ENCODE measurements at regions not wholly inside any gene's neighbourhood (a gene's known extent, or its start where the extent isn't known, plus 50 kb on each side); places are given as distances from the start of the nearest gene placed in this dataset.

- DNase-seq (ENCODE audit: unreplicated experiment): no peak
- Mint-ChIP-seq H3K36me3 (ENCODE audit: insufficient read depth, unreplicated experiment) (no peaks in the 10 kb centered on the region), H3K4me3 (ENCODE audit: unreplicated experiment) (no peak overlapping the region), H3K9me3 (ENCODE audit: unreplicated experiment) (no peaks in the 10 kb centered on the region), H3K27me3 (ENCODE audit: insufficient read depth, unreplicated experiment) (no peaks in the 10 kb centered on the region), H3K4me1 (ENCODE audit: insufficient read depth, unreplicated experiment) (peaks cover 2% of the 10 kb centered on the region), H3K27ac (ENCODE audit: low read depth, unreplicated experiment) (no peak overlapping the region)
- POLR2A ChIA-PET: no interaction called here
- TF ChIP-seq CTCF (IDR thresholded peaks at IDR 0.05; ENCODE audit: unreplicated experiment): no peak
- intact Hi-C loops (cut with micrococcal nuclease): no loop called here
- CTCF ChIA-PET: no interaction called here
- no TSS peak for BruUV-seq (replicated peaks)
Measured at GRCh38 chr5:116844015-116844414, 269.4 kb upstream of the SEMA6A start.

- no peak overlapping the region for H3K27ac Mint-ChIP-seq (ENCODE audit: low read depth, unreplicated experiment)
- H3K9me3 Mint-ChIP-seq (ENCODE audit: unreplicated experiment): no peaks in the 10 kb centered on the region
- CTCF ChIA-PET: no interaction called here
- POLR2A ChIA-PET: no interaction called here
- H3K4me1 Mint-ChIP-seq (ENCODE audit: insufficient read depth, unreplicated experiment): no peaks in the 10 kb centered on the region
- H3K27me3 Mint-ChIP-seq (ENCODE audit: insufficient read depth, unreplicated experiment): no peaks in the 10 kb centered on the region
- intact Hi-C loops (cut with micrococcal nuclease): no loop called here
- H3K36me3 Mint-ChIP-seq (ENCODE audit: insufficient read depth, unreplicated experiment): no peaks in the 10 kb centered on the region
- no peak for TF ChIP-seq CTCF (IDR thresholded peaks at IDR 0.05; ENCODE audit: unreplicated experiment)
- no peak for DNase-seq (ENCODE audit: unreplicated experiment)
- BruUV-seq (replicated peaks): no TSS peak
- no peak overlapping the region for H3K4me3 Mint-ChIP-seq (ENCODE audit: unreplicated experiment)
Measured at GRCh38 chr5:116842514-116842961, 267.9 kb upstream of the SEMA6A start.

- CTCF ChIA-PET: no interaction called here
- POLR2A ChIA-PET: no interaction called here
- no peaks in the 10 kb centered on the region for H3K36me3 Mint-ChIP-seq (ENCODE audit: insufficient read depth, unreplicated experiment)
- H3K27me3 Mint-ChIP-seq (ENCODE audit: insufficient read depth, unreplicated experiment): no peaks in the 10 kb centered on the region
- no peak for DNase-seq (ENCODE audit: unreplicated experiment)
- no peak for TF ChIP-seq CTCF (IDR thresholded peaks at IDR 0.05; ENCODE audit: unreplicated experiment)
- BruUV-seq (replicated peaks): no TSS peak
- no peaks in the 10 kb centered on the region for H3K4me1 Mint-ChIP-seq (ENCODE audit: insufficient read depth, unreplicated experiment)
- intact Hi-C loops (cut with micrococcal nuclease): no loop called here
- H3K4me3 Mint-ChIP-seq (ENCODE audit: unreplicated experiment): no peak overlapping the region
- no peak overlapping the region for H3K27ac Mint-ChIP-seq (ENCODE audit: low read depth, unreplicated experiment)
- no peaks in the 10 kb centered on the region for H3K9me3 Mint-ChIP-seq (ENCODE audit: unreplicated experiment)
Measured at GRCh38 chr5:116841734-116842133, 267.1 kb upstream of the SEMA6A start.

- no TSS peak for BruUV-seq (replicated peaks)
- Mint-ChIP-seq H3K4me1 (ENCODE audit: insufficient read depth, unreplicated experiment) (no peaks in the 10 kb centered on the region), H3K36me3 (ENCODE audit: insufficient read depth, unreplicated experiment) (no peaks in the 10 kb centered on the region), H3K27ac (ENCODE audit: low read depth, unreplicated experiment) (no peak overlapping the region), H3K27me3 (ENCODE audit: insufficient read depth, unreplicated experiment) (no peaks in the 10 kb centered on the region), H3K9me3 (ENCODE audit: unreplicated experiment) (no peaks in the 10 kb centered on the region), H3K4me3 (ENCODE audit: unreplicated experiment) (no peak overlapping the region)
- no peak for DNase-seq (ENCODE audit: unreplicated experiment)
- ChIA-PET CTCF (no interaction called here), POLR2A (no interaction called here)
- intact Hi-C loops (cut with micrococcal nuclease): no loop called here
- TF ChIP-seq CTCF (IDR thresholded peaks at IDR 0.05; ENCODE audit: unreplicated experiment): no peak
Measured at GRCh38 chr5:116838011-116838536, 263.5 kb upstream of the SEMA6A start.
